ENCODE measurements at regions not wholly inside any gene's neighbourhood (a gene's known extent, or its start where the extent isn't known, plus 50 kb on each side); places are given as distances from the start of the nearest gene placed in this dataset.

DNA sequence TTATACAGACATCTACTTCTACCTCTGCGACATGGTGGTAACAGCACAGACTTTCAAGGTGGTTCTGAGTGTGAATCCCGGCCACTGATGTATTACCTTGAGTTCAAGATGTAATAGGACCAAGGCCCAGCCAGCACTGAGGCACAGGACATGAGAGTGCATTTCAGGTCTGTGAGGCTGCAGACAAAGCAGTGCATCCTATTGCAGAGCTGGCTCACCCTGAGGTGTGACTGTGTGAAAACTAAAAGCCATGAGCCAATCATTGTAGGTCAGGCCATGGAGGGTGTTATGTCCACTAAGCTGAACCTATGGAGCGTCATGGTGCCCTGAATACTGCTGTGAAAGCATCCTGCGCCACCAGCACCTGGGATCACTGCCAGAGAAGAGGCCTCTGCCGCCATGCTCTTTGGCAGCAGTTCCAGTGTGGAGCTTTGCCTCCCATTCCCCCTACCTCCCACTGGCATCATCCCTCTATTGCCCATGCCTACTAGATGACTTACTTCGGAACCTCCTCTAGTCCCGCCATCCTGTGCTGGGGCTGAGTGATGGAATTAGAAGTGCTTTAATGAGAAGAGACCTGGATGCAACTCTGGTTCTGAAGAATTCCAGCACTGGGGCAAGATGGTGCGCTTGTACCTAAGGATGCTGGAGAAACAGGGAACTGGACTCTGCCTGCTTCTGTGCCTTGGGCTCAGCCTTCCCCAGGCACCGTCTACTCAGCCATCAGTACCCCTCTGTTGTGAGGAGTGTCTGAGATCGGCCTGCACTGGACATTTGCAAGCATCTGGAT, 112.0 kb upstream of the RMDN2 start:
- TF ChIP-seq, protein P1, sequence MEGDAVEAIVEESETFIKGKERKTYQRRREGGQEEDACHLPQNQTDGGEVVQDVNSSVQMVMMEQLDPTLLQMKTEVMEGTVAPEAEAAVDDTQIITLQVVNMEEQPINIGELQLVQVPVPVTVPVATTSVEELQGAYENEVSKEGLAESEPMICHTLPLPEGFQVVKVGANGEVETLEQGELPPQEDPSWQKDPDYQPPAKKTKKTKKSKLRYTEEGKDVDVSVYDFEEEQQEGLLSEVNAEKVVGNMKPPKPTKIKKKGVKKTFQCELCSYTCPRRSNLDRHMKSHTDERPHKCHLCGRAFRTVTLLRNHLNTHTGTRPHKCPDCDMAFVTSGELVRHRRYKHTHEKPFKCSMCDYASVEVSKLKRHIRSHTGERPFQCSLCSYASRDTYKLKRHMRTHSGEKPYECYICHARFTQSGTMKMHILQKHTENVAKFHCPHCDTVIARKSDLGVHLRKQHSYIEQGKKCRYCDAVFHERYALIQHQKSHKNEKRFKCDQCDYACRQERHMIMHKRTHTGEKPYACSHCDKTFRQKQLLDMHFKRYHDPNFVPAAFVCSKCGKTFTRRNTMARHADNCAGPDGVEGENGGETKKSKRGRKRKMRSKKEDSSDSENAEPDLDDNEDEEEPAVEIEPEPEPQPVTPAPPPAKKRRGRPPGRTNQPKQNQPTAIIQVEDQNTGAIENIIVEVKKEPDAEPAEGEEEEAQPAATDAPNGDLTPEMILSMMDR (IDR thresholded peaks at IDR 0.05): no peak
- TF ChIP-seq CHD4 (IDR thresholded peaks at IDR 0.05; ENCODE audit: borderline replicate concordance): no peak
- no peak for TF ChIP-seq TFCP2L1 (CRISPR knock-in tag; IDR thresholded peaks at IDR 0.05)

All from A549 (cell line).